ENCODE measurements at regions not wholly inside any gene's neighbourhood (a gene's known extent, or its start where the extent isn't known, plus 50 kb on each side); places are given as distances from the start of the nearest gene placed in this dataset.

- TF ChIP-seq CTCF (IDR thresholded peaks at IDR 0.05; ENCODE audit: low read depth, low read length, missing control alignments), result no peak
- DNase-seq (ENCODE audit: low read depth), result no peak
- H3K4me3 ChIP-seq (ENCODE audit: low read depth, low read length), result no peak overlapping the region
Measured at GRCh38 chr5:75952291-75952690, 130.9 kb upstream of the SV2C start.

DNA sequence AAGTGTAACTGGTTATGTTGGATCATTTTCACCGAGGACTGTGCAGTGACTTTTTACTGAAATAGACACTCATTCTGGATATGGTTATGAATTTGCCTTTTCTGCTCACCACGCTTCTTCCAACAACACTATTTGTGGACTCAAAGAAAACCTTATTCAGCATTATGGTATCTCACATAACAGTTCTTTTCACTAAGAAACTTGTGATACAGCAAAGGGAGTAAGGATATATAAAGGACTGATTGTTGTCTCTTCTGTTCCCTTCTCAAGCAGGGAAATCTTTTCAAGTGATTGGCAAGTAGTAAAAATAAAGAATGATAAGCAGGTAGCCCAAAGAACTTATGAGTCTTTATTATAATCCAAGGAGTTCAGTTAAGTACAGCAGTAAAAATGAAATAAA lies 131.5 kb upstream of the SV2C start:
- DNase-seq (ENCODE audit: low read depth), result no peak
- no peak overlapping the region for H3K4me3 ChIP-seq (ENCODE audit: low read depth, low read length)
- no peak for TF ChIP-seq CTCF (IDR thresholded peaks at IDR 0.05; ENCODE audit: low read depth, low read length, missing control alignments)

- no peak for TF ChIP-seq CTCF (IDR thresholded peaks at IDR 0.05; ENCODE audit: low read depth, low read length, missing control alignments)
- no peak for DNase-seq (ENCODE audit: low read depth)
- H3K4me3 ChIP-seq (ENCODE audit: low read depth, low read length), result no peak overlapping the region
Measured at GRCh38 chr5:75951158-75951557, 132.0 kb upstream of the SV2C start.

DNA sequence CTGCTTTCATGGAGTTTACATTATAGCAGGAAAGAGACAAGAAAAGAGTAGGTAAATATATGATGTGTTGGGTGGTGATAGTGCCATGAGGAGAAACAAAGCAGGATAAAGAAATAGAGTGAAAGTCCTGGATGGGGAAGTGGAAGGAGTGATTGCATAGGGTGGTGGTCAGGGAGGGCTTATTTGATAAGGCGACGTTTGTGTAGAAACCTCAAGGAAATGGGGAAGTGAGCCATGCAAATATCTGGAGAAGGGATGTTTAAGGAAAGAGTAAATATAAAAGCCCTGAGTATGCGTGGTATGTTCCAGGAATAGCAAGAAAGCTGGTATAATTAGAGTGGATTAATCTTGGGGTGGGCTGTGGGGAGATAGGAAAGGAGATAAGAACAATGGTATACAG lies 134.7 kb upstream of the SV2C start:
- DNase-seq (ENCODE audit: low read depth), result no peak
- no peak for TF ChIP-seq CTCF (IDR thresholded peaks at IDR 0.05; ENCODE audit: low read depth, low read length, missing control alignments)
- no peak overlapping the region for H3K4me3 ChIP-seq (ENCODE audit: low read depth, low read length)

GRCh38 chr5:75940418-75940817 lies 142.8 kb upstream of the SV2C start:
- H3K4me3 ChIP-seq (ENCODE audit: low read depth, low read length), result no peak overlapping the region
- TF ChIP-seq CTCF (IDR thresholded peaks at IDR 0.05; ENCODE audit: low read depth, low read length, missing control alignments), result no peak
- no peak for DNase-seq (ENCODE audit: low read depth)

- no peak for TF ChIP-seq CTCF (IDR thresholded peaks at IDR 0.05; ENCODE audit: low read depth, low read length, missing control alignments)
- no peak overlapping the region for H3K4me3 ChIP-seq (ENCODE audit: low read depth, low read length)
- DNase-seq (ENCODE audit: low read depth), result no peak
Measured at GRCh38 chr5:75935572-75935971, 147.6 kb upstream of the SV2C start.

- TF ChIP-seq CTCF (IDR thresholded peaks at IDR 0.05; ENCODE audit: low read depth, low read length, missing control alignments), result no peak
- DNase-seq (ENCODE audit: low read depth), result no peak
- no peak overlapping the region for H3K4me3 ChIP-seq (ENCODE audit: low read depth, low read length)
Measured at GRCh38 chr5:75933489-75933888, 149.7 kb upstream of the SV2C start.
